DOHH2 (cell line): ENCODE measurements at regions not wholly inside any gene's neighbourhood (a gene's known extent, or its start where the extent isn't known, plus 50 kb on each side); places are given as distances from the start of the nearest gene placed in this dataset.

ENCODE experiments used
- EZH2phosphoT487 ChIP-seq: fragments of 200-600 bp; sonication (generic); IDR thresholded peaks from 2 replicates; pipeline ENCODE4 v1.6.1; 2017; ENCODE audit warnings: borderline replicate concordance, mild to moderate bottlenecking, antibody characterized with exemption, low read length, moderate library complexity, mixed read lengths
- TF ChIP-seq, protein P1 (sequence below): fragments of 200-600 bp; sonication (generic); IDR thresholded peaks from one replicate; pipeline ENCODE4 v1.5.1; 2014; ENCODE audit warnings: antibody characterized with exemption, mild to moderate bottlenecking, low read depth, low read length; ENCODE audit not compliant: poor library complexity, severe bottlenecking

- TF ChIP-seq, protein P1, sequence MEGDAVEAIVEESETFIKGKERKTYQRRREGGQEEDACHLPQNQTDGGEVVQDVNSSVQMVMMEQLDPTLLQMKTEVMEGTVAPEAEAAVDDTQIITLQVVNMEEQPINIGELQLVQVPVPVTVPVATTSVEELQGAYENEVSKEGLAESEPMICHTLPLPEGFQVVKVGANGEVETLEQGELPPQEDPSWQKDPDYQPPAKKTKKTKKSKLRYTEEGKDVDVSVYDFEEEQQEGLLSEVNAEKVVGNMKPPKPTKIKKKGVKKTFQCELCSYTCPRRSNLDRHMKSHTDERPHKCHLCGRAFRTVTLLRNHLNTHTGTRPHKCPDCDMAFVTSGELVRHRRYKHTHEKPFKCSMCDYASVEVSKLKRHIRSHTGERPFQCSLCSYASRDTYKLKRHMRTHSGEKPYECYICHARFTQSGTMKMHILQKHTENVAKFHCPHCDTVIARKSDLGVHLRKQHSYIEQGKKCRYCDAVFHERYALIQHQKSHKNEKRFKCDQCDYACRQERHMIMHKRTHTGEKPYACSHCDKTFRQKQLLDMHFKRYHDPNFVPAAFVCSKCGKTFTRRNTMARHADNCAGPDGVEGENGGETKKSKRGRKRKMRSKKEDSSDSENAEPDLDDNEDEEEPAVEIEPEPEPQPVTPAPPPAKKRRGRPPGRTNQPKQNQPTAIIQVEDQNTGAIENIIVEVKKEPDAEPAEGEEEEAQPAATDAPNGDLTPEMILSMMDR, result no peak
- no peak for TF ChIP-seq EZH2phosphoT487
These were observed 150.0 kb downstream of the RNF152 start for GRCh38 chr18:61742565-61743429.
